Panc1 (cell line): ENCODE measurements at regions not wholly inside any gene's neighbourhood (a gene's known extent, or its start where the extent isn't known, plus 50 kb on each side); places are given as distances from the start of the nearest gene placed in this dataset.
"Not testable (repeated sequence)": the region's sequence is repeated elsewhere in the genome, so short reads cannot be mapped to it uniquely, and the experiment has no call there.

ENCODE experiments used
- ATAC-seq: fragments of 200-7000 bp; cut with Tn5 transposase; 2 replicates; pipeline ENCODE4 v1.9.1; 2020; ENCODE audit warnings: mild to moderate bottlenecking, moderate library complexity
- BruUV-seq: library from RNA; stranded (reverse); fragments of 400-500 nt; replicated peaks from 2 replicates; lab custom pipeline; 2021; lab: Mats Ljungman, UMichigan
- CTCF ChIA-PET: fragments of 300-600 bp; sonication (Branson Sonifier 250); formaldehyde crosslinking; loops from one replicate; lab custom pipeline; 2022; ENCODE audit warnings: antibody characterized with exemption; lab: Charles Lee
- POLR2A ChIA-PET: fragments of 300-600 bp; sonication (Branson Sonifier 250); formaldehyde crosslinking; loops from one replicate; lab custom pipeline; 2022; ENCODE audit warnings: antibody characterized with exemption; lab: Charles Lee
- DNase-seq: peaks from one replicate; pipeline ENCODE4 v3.0.0-alpha.2; 2010; ENCODE audit warnings: low read depth, low spot score
- H3K27ac ChIP-seq: 2 replicates; pipeline ENCODE4 v1.5.1; 2011; ENCODE audit warnings: mild to moderate bottlenecking, low read length, inconsistent platforms
- H3K27me3 ChIP-seq: fragments of 200-500 bp; sonication (Bioruptor generic); 2 replicates; pipeline ENCODE4 v1.6.0; 2014; ENCODE audit warnings: low read length, inconsistent platforms; ENCODE audit not compliant: control insufficient read depth, insufficient read depth
- H3K36me3 ChIP-seq: fragments of 200-500 bp; sonication (Bioruptor generic); 2 replicates; pipeline ENCODE4 v1.5.1; 2014; ENCODE audit warnings: inconsistent platforms, mild to moderate bottlenecking, low read length, moderate library complexity; ENCODE audit not compliant: control insufficient read depth, insufficient read depth
- H3K4me1 ChIP-seq: 2 replicates; pipeline ENCODE4 v1.5.1; 2011; ENCODE audit warnings: inconsistent platforms, mild to moderate bottlenecking, low read length, moderate library complexity; ENCODE audit not compliant: control insufficient read depth, insufficient read depth
- H3K4me3 ChIP-seq, 2 experiments: 2 replicates each; pipeline ENCODE4 v1.5.1; 2011 to 2012; ENCODE audit warnings: low read depth in 2 of 2, low read length in 2 of 2, mild to moderate bottlenecking in 2 of 2, inconsistent platforms in 1 of 2, moderate library complexity in 1 of 2
- H3K9me3 ChIP-seq: fragments of 200-500 bp; sonication (Bioruptor generic); 2 replicates; pipeline ENCODE4 v1.5.1; 2014; ENCODE audit warnings: low read depth, mild to moderate bottlenecking, inconsistent platforms, low read length, moderate library complexity; ENCODE audit not compliant: control insufficient read depth, insufficient read depth
- POLR2AphosphoS5 ChIP-seq: IDR thresholded peaks from 2 replicates; pipeline ENCODE4 v1.6.1; 2012; ENCODE audit warnings: mild to moderate bottlenecking, low read depth, low read length, moderate library complexity
- SIN3A ChIP-seq: IDR thresholded peaks from 2 replicates; pipeline ENCODE4 v1.6.1; 2012; ENCODE audit warnings: low read depth, mild to moderate bottlenecking, low read length, moderate library complexity, borderline replicate concordance; ENCODE audit not compliant: insufficient read depth
- TCF7L2 ChIP-seq: IDR thresholded peaks from 2 replicates; pipeline ENCODE4 v1.6.1; 2011; ENCODE audit warnings: mild to moderate bottlenecking, low read depth, low read length, inconsistent platforms
- in situ Hi-C: cut with HindIII; loops from 2 replicates; pipeline ENCODE4 v1.10.0; 2016; ENCODE audit warnings: low sequenced_read_pairs, low pct_unique_long_range_greater_than_20kb
- intact Hi-C: fragments of 100-400 bp; cut with micrococcal nuclease; formaldehyde crosslinking; loops from one replicate; pipeline ENCODE4 v1.10.0; 2022; ENCODE audit not compliant: unreplicated experiment
- TF ChIP-seq, protein P1 (sequence below): fragments of 450-650 bp; IDR thresholded peaks from 2 replicates; pipeline ENCODE4 v1.5.1; 2017; ENCODE audit warnings: mild to moderate bottlenecking
- TF ChIP-seq, protein P2 (sequence below), 2 experiments: IDR thresholded peaks; 2 replicates each; pipeline ENCODE4 v1.6.1; 2011 to 2012; ENCODE audit warnings: low read depth in 2 of 2, control low read depth in 1 of 2, low read length in 1 of 2, mild to moderate bottlenecking in 1 of 2, moderate library complexity in 1 of 2; ENCODE audit not compliant: insufficient read depth in 1 of 2

DNA sequence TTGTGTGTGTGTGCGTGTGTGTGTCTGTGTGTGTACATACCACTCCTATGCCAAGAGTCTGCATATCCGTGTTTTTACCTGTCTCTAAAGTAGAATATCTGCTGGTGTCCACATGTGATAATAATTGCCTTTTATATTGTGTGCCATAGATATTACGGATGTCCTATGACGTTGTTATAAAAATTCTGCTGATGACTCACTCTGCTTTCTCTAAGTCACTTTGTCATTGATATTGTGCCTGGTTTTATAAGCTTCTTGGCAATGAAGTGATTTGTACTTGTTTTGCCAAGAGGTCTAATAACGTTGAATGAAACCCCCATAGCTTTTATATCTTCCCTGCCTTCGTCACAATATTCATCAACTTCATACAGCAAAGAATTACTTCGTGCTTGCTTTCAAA, 102.6 kb upstream of the C1GALT1C1 start:
- CTCF ChIA-PET = no interaction called here
- Histone ChIP-seq H3K27me3 (no peaks in the 10 kb centered on the region), H3K9me3 (no peaks in the 10 kb centered on the region), H3K4me3 (no peak overlapping the region), H3K4me1 (no peaks in the 10 kb centered on the region), H3K27ac (no peak overlapping the region), H3K36me3 (no peaks in the 10 kb centered on the region)
- no peak for ATAC-seq
- in situ Hi-C loops = no loop called here
- POLR2A ChIA-PET = interaction anchor here (0.7 kb wide), 1 partner anchor 157 kb away, joined by 9 read pairs; no protein-coding TSS in a partner anchor
- intact Hi-C loops = no loop called here
- TF ChIP-seq, protein P1, sequence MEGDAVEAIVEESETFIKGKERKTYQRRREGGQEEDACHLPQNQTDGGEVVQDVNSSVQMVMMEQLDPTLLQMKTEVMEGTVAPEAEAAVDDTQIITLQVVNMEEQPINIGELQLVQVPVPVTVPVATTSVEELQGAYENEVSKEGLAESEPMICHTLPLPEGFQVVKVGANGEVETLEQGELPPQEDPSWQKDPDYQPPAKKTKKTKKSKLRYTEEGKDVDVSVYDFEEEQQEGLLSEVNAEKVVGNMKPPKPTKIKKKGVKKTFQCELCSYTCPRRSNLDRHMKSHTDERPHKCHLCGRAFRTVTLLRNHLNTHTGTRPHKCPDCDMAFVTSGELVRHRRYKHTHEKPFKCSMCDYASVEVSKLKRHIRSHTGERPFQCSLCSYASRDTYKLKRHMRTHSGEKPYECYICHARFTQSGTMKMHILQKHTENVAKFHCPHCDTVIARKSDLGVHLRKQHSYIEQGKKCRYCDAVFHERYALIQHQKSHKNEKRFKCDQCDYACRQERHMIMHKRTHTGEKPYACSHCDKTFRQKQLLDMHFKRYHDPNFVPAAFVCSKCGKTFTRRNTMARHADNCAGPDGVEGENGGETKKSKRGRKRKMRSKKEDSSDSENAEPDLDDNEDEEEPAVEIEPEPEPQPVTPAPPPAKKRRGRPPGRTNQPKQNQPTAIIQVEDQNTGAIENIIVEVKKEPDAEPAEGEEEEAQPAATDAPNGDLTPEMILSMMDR = no peak
- TF ChIP-seq TCF7L2 (no peak), SIN3A (no peak), POLR2AphosphoS5 (no peak)
- TF ChIP-seq, protein P2, sequence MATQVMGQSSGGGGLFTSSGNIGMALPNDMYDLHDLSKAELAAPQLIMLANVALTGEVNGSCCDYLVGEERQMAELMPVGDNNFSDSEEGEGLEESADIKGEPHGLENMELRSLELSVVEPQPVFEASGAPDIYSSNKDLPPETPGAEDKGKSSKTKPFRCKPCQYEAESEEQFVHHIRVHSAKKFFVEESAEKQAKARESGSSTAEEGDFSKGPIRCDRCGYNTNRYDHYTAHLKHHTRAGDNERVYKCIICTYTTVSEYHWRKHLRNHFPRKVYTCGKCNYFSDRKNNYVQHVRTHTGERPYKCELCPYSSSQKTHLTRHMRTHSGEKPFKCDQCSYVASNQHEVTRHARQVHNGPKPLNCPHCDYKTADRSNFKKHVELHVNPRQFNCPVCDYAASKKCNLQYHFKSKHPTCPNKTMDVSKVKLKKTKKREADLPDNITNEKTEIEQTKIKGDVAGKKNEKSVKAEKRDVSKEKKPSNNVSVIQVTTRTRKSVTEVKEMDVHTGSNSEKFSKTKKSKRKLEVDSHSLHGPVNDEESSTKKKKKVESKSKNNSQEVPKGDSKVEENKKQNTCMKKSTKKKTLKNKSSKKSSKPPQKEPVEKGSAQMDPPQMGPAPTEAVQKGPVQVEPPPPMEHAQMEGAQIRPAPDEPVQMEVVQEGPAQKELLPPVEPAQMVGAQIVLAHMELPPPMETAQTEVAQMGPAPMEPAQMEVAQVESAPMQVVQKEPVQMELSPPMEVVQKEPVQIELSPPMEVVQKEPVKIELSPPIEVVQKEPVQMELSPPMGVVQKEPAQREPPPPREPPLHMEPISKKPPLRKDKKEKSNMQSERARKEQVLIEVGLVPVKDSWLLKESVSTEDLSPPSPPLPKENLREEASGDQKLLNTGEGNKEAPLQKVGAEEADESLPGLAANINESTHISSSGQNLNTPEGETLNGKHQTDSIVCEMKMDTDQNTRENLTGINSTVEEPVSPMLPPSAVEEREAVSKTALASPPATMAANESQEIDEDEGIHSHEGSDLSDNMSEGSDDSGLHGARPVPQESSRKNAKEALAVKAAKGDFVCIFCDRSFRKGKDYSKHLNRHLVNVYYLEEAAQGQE (IDR thresholded peaks at IDR 0.05; ENCODE audit: insufficient read depth in 1 of 2, low read depth in 2 of 2, low read length in 1 of 2) = no peak
- DNase-seq = no peak
- BruUV-seq = no TSS peak

DNA sequence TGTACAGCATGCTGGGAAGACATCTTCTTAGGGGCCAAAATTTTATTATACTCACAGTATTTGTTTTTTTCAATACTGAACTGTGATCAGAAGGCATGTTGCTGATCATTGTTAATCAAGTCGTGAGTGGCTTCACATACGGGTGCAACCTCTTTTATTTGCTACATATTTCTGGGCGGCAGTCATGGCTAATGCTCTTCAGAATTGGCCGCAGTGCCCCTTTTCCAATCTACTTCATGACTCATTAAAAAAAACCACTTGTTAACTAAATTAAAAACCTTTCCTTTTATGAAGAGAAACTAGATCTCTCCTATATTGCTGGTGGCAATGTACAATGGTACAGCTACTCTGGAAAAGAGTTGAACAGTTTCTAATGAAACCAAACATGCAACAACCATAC, 101.5 kb upstream of the C1GALT1C1 start:
- DNase-seq (no peak), ATAC-seq (no peak)
- intact Hi-C loops (no loop called here), in situ Hi-C loops (no loop called here)
- Histone ChIP-seq H3K36me3 (no peaks in the 10 kb centered on the region), H3K4me3 (no peak overlapping the region), H3K27ac (no peak overlapping the region), H3K4me1 (no peaks in the 10 kb centered on the region), H3K27me3 (no peaks in the 10 kb centered on the region), H3K9me3 (no peaks in the 10 kb centered on the region)
- TF ChIP-seq POLR2AphosphoS5 (no peak), SIN3A (no peak), TCF7L2 (no peak)
- TF ChIP-seq, protein P1 = no peak
- TF ChIP-seq, protein P2 (IDR thresholded peaks at IDR 0.05; ENCODE audit: insufficient read depth in 1 of 2, low read depth in 2 of 2, low read length in 1 of 2) = no peak
- BruUV-seq = no TSS peak
- CTCF ChIA-PET = no interaction called here
- POLR2A ChIA-PET = no interaction called here

DNA sequence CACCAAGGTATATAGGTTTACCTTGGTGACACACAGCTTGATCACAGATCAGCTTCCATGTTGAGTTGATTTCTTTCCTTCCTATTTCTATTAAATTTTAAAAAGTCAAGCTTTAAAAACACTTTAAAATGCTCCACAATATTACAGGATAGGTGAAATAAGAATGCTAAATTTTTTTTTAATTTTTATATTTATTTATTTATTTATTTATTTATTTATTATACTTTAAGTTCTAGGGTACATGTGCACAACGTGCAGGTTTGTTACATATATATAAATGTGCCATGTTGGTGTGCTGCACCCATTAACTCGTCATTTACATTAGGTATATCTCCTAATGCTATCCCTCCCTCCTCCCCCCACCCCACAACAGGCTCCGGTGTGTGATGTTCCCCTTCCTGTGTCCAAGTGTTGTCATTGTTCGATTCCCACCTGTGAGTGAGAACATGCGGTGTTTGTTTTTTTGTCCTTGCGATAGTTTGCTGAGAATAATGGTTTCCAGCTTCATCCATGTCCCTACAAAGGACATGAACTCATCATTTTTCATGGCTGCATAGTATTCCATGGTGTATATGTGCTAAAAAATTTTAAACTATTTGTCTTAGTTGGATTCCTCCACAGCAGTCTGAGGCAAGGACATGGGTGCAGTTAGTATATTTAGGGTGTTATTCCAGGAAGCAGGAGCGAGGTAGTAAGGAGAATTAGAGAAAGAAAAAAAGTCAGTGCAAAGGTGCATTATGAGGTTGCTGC, 99.8 kb upstream of the C1GALT1C1 start:
- H3K4me3 ChIP-seq, in situ Hi-C loops, H3K27me3 ChIP-seq, CTCF ChIA-PET, H3K9me3 ChIP-seq, H3K36me3 ChIP-seq, H3K4me1 ChIP-seq, DNase-seq, POLR2A ChIA-PET, BruUV-seq, ATAC-seq, H3K27ac ChIP-seq, intact Hi-C loops: not testable (repeated sequence)
